ENCODE measurements at regions not wholly inside any gene's neighbourhood (a gene's known extent, or its start where the extent isn't known, plus 50 kb on each side); places are given as distances from the start of the nearest gene placed in this dataset.

DNA sequence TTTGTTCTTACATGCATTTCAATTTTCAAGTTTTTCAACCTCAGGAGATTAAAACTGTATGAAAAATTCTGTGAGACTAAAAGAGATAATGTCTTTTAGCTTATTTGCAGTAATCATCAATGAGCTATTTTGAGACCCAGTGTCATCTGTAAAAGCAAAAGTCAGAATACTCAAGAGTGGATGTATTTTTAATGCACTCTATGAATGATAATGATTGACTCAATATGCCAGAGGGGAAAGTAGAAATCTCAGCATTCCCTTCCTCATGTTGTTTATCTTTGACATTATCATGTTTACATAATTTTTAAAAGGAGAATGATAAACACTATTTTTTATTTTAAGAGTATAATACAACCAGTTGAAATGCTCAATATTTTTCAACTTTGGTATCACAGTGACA is 162.1 kb downstream of the MMUT start:
- TF ChIP-seq, protein P1, sequence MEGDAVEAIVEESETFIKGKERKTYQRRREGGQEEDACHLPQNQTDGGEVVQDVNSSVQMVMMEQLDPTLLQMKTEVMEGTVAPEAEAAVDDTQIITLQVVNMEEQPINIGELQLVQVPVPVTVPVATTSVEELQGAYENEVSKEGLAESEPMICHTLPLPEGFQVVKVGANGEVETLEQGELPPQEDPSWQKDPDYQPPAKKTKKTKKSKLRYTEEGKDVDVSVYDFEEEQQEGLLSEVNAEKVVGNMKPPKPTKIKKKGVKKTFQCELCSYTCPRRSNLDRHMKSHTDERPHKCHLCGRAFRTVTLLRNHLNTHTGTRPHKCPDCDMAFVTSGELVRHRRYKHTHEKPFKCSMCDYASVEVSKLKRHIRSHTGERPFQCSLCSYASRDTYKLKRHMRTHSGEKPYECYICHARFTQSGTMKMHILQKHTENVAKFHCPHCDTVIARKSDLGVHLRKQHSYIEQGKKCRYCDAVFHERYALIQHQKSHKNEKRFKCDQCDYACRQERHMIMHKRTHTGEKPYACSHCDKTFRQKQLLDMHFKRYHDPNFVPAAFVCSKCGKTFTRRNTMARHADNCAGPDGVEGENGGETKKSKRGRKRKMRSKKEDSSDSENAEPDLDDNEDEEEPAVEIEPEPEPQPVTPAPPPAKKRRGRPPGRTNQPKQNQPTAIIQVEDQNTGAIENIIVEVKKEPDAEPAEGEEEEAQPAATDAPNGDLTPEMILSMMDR (IDR thresholded peaks at IDR 0.05): no peak
- TF ChIP-seq POLR2A (IDR thresholded peaks at IDR 0.05): no peak
